Fibroblast of the aortic adventitia (primary cell): ENCODE measurements at regions not wholly inside any gene's neighbourhood (a gene's known extent, or its start where the extent isn't known, plus 50 kb on each side); places are given as distances from the start of the nearest gene placed in this dataset.

Experiments used
- DNase-seq: peaks from one replicate; pipeline ENCODE4 v3.0.0-alpha.2; 2010; ENCODE audit warnings: low read depth
- H3K4me3 ChIP-seq: 2 replicates; pipeline ENCODE4 v1.5.1; 2011; ENCODE audit warnings: low read depth, mild to moderate bottlenecking, control low read depth, low read length, moderate library complexity
- CTCF ChIP-seq: IDR thresholded peaks from 2 replicates; pipeline ENCODE4 v1.5.1; 2011; ENCODE audit warnings: mild to moderate bottlenecking, low read length, control low read depth, inconsistent platforms; ENCODE audit not compliant: insufficient read depth

- TF ChIP-seq CTCF = no peak
- DNase-seq = no peak
- H3K4me3 ChIP-seq = no peak overlapping the region
These were observed 301.1 kb downstream of the SHQ1 start for GRCh38 chr3:72547183-72547582.

GRCh38 chr3:72544239-72544638, 304.0 kb downstream of the SHQ1 start:
- no peak for DNase-seq
- TF ChIP-seq CTCF = no peak
- H3K4me3 ChIP-seq = no peak overlapping the region

GRCh38 chr3:72543246-72543645, 305.0 kb downstream of the SHQ1 start:
- H3K4me3 ChIP-seq = no peak overlapping the region
- no peak for TF ChIP-seq CTCF
- DNase-seq = no peak

- no peak for TF ChIP-seq CTCF
- no peak overlapping the region for H3K4me3 ChIP-seq
- DNase-seq = no peak
These were observed 305.5 kb downstream of the SHQ1 start for GRCh38 chr3:72542781-72543180.

GRCh38 chr3:72539856-72540255, 308.4 kb downstream of the SHQ1 start:
- H3K4me3 ChIP-seq = no peak overlapping the region
- DNase-seq = no peak
- TF ChIP-seq CTCF = no peak

- TF ChIP-seq CTCF = no peak
- no peak for DNase-seq
- H3K4me3 ChIP-seq = no peak overlapping the region
These were observed 310.0 kb downstream of the SHQ1 start for GRCh38 chr3:72538070-72538745.

GRCh38 chr3:72537448-72537847, 310.8 kb downstream of the SHQ1 start:
- no peak for TF ChIP-seq CTCF
- no peak for DNase-seq
- no peak overlapping the region for H3K4me3 ChIP-seq
